GM19438 (cell line): ENCODE measurements at regions not wholly inside any gene's neighbourhood (a gene's known extent, or its start where the extent isn't known, plus 50 kb on each side); places are given as distances from the start of the nearest gene placed in this dataset.

Experiments used
- ATAC-seq: cut with Tn5 transposase; IDR thresholded peaks from one replicate; pipeline ENCODE4 v1.9.1; 2021; ENCODE audit warnings: low read depth; ENCODE audit not compliant: unreplicated experiment

- no peak for ATAC-seq
These were observed 141.8 kb downstream of the ENGASE start for GRCh38 chr17:79216391-79216790.

GRCh38 chr17:79215631-79216030 lies 141.0 kb downstream of the ENGASE start:
- no peak for ATAC-seq

- no peak for ATAC-seq
These were observed 140.4 kb downstream of the ENGASE start for GRCh38 chr17:79214940-79215604.

- no peak for ATAC-seq
These were observed 139.8 kb downstream of the ENGASE start for GRCh38 chr17:79214459-79214858.

- ATAC-seq = no peak
These were observed 138.7 kb downstream of the ENGASE start for GRCh38 chr17:79213305-79213704.

GRCh38 chr17:79212149-79213087 lies 137.8 kb downstream of the ENGASE start:
- ATAC-seq = no peak

GRCh38 chr17:79211061-79211770 lies 136.6 kb downstream of the ENGASE start:
- no peak for ATAC-seq

- ATAC-seq = no peak
These were observed 136.0 kb downstream of the ENGASE start for GRCh38 chr17:79210638-79211037.

- no peak for ATAC-seq
These were observed 133.3 kb downstream of the ENGASE start for GRCh38 chr17:79207960-79208359.

GRCh38 chr17:79205688-79206205 lies 131.1 kb downstream of the ENGASE start:
- no peak for ATAC-seq

- ATAC-seq = no peak
These were observed 129.6 kb downstream of the ENGASE start for GRCh38 chr17:79204261-79204660.

GRCh38 chr17:79203657-79204056 lies 129.0 kb downstream of the ENGASE start:
- ATAC-seq = no peak

- ATAC-seq = no peak
These were observed 128.4 kb downstream of the ENGASE start for GRCh38 chr17:79203016-79203415.

GRCh38 chr17:79202480-79202879 lies 127.9 kb downstream of the ENGASE start:
- no peak for ATAC-seq

- ATAC-seq = no peak
These were observed 127.1 kb downstream of the ENGASE start for GRCh38 chr17:79201536-79202227.

- ATAC-seq = no peak
These were observed 126.5 kb downstream of the ENGASE start for GRCh38 chr17:79201119-79201518.

GRCh38 chr17:79196913-79197312 lies 122.3 kb downstream of the ENGASE start:
- ATAC-seq = no peak

GRCh38 chr17:79192503-79193351 lies 118.1 kb downstream of the ENGASE start:
- ATAC-seq = no peak

GRCh38 chr17:79191270-79191934 lies 116.8 kb downstream of the ENGASE start:
- no peak for ATAC-seq
